Loucy (cell line): ENCODE measurements at regions not wholly inside any gene's neighbourhood (a gene's known extent, or its start where the extent isn't known, plus 50 kb on each side); places are given as distances from the start of the nearest gene placed in this dataset.

Experiments used
- CTCF ChIP-seq: fragments of 200-600 bp; sonication (generic); conservative IDR thresholded peaks from 2 replicates; pipeline ENCODE4 v1.5.1; 2014; ENCODE audit warnings: mild to moderate bottlenecking, antibody characterized with exemption, low read length
- EZH2phosphoT487 ChIP-seq: fragments of 200-600 bp; IDR thresholded peaks from 2 replicates; pipeline ENCODE4 v1.6.1; 2018; ENCODE audit warnings: antibody characterized with exemption, mild to moderate bottlenecking, moderate library complexity, borderline replicate concordance

DNA sequence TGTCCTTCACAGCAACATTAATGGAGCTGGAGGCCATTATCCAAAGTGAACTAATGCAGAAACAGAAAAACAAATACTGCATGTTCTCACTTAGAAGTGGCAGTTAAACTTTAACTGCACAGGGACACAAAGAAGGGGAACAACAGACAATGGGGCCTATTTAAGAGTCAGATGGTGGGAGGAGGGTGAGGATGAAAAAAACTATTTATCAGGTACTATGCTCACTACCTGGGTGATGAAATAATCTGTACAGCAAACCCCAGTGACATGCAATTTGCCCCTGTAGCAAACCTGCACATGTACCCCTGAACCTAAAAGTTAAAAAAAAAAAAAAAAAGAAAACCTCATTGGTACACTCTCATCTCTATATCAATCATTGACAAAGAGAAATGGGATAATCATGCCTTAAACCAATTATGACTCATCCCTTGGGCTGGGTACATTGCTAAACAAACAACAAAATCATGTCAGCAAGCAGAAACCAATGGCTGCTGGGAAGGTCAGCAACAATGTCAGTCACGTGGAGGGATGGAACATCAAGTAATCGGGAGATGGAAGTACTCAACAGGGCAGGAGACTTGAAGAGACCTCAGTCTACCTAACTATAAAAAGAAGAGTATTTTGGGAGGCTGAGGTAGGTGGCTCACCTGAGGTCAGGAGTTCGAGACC lies 479.2 kb downstream of the RMST start:
- no peak for TF ChIP-seq CTCF
- no peak for TF ChIP-seq EZH2phosphoT487
